Activated T-helper 1 cell treated with anti-CD3 and anti-CD28 coated beads, Interleukin-2, amount 50 U/mL, for 16 hours (primary cell): ENCODE measurements at regions not wholly inside any gene's neighbourhood (a gene's known extent, or its start where the extent isn't known, plus 50 kb on each side); places are given as distances from the start of the nearest gene placed in this dataset.
"Not testable (repeated sequence)": the region's sequence is repeated elsewhere in the genome, so short reads cannot be mapped to it uniquely, and the experiment has no call there.

ENCODE experiments used
- DNase-seq, 2 donors: peaks; one replicate each; pipeline ENCODE4 v3.0.0-alpha.2; 2020; ENCODE audit warnings: low read depth in 1 of 2, low spot score in 1 of 2

GRCh38 chrX:27162496-27162895, 300.6 kb downstream of the PPP4R3C start:
- no peak for DNase-seq

DNA sequence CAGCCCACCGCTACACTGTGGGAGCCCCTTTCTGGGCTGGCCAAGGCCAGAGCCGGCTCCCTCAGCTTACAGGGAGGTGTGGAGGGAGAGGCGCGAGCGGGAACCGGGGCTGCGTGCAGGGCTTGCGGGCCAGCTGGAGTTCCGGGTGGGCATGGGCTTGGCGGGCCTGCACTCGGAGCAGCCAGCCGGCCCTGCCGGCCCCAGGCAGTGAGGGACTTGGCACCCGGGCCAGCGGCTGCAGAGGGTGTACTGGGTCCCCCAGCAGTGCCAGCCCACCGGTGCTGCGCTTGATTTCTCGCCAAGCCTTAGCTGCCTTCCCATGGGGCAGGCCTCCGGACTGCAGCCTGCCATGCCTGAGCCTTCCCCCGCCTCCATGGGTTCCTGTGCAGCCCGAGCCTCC, 306.2 kb downstream of the PPP4R3C start:
- DNase-seq = not testable (repeated sequence)

DNA sequence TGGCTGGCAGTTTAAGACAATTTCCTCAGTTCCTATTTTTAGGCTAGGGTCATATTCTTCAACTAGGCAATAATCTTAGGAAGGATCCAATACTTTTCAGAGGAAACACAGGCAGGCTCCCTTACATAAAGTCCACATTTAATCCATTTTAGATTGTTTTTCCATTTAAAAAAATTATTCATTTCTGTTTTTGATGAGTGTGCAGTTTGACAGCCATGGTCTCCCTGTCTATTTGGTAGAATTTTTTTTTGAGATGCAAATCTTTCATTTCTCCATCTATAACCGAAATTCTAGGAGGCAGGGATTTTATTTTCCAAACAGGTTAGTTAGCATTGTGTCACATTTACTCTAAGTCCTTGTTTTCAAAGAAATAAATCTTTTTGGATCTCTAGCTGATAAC, 326.8 kb downstream of the PPP4R3C start:
- no peak for DNase-seq

DNA sequence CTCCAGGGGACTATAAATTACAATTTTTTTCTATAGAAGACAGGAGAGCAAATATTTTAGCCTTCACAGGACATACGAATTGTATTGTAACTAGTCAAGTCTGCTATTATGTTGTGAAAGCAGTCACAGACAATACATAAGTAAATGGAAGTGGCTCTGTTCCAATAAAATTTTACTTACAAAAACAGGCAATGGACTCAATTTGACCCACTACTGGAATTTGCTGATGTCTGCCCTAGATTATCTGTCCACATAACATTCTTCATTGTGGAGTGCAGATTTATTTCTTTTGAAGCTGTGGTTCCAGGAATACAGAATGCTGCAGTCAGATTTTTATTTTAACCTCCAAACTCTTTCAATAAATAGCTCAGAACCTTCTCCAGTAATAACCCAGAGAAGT, 330.3 kb downstream of the PPP4R3C start:
- no peak for DNase-seq

GRCh38 chrX:27087176-27087575, 376.0 kb downstream of the PPP4R3C start:
- not testable (repeated sequence) for DNase-seq

- DNase-seq = no peak
These were observed 376.9 kb downstream of the PPP4R3C start for GRCh38 chrX:27086237-27086636.

DNA sequence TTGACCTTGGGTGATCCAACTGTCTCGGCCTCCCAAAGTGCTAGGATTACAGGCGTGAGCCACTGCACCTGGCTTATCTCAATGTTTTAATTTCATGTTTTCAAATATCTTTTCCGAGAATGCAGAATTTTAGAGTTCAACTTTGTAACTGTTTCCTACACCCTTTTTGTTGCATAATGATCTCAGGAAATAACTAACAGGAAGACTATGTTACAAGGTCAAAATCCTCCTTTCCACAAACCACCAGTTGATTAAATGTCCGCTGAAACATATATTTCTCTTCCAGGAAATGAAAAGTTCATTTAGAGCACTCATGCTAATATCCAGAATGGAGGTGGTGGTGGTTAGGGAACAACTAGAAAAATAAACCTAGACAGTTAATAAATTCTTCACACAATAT, 377.8 kb downstream of the PPP4R3C start:
- no peak for DNase-seq

DNA sequence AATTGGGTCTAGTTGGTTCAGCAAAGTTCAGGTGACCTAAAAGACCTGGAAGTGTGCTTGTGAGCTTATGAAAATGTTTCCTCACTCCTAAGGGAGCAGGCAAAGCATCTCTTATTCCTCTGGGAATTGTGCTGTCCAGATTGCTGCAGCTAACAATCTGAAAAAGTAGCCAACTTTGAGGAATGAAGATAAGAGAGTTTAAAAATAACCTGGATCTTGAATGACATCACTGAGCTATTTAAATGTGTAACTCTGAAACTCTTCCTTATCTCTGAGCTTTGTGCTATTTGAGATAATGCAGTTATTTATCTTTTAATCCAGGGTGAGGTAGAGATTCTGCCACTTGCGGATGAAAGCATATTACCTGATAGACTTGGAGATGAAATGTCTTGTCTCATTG, 384.8 kb downstream of the PPP4R3C start:
- DNase-seq = no peak

DNA sequence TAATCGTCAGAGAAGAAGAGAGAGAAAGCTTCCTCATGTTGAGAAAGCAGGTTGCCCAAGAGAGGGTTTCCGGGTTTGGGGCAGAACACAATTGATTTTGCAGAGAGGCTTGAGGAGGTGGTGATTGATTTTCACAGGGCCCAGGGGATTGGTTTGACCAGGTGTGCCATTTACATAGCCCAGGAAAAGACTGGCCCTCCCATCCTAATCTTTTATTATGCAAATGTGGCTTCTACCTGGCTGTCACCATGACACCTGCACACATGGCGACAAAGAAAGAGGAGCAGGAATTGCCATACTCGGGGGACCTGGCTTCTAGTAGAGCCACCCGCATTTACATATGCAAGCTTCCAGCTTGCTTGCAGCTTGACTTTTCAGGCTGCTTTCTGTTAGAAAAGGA, 405.3 kb downstream of the PPP4R3C start:
- DNase-seq = no peak

DNA sequence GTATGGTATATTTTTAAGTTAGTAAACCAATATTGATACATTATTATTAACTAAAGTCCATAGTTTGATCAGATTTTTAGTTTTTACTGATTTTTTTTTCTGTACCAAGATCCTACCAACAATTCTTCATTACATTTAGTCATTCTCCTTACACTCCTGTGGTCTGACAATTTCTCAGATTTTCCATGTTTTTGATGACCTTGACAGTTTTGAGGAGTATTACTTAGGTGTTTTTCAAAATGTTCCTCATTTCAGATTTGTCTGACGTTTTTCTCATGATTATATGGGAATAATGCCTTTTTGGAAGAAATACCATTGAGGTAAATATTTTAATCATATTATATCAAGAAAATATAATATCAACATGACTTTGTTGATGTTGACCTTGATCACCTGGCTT, 423.8 kb downstream of the PPP4R3C start:
- no peak for DNase-seq

DNA sequence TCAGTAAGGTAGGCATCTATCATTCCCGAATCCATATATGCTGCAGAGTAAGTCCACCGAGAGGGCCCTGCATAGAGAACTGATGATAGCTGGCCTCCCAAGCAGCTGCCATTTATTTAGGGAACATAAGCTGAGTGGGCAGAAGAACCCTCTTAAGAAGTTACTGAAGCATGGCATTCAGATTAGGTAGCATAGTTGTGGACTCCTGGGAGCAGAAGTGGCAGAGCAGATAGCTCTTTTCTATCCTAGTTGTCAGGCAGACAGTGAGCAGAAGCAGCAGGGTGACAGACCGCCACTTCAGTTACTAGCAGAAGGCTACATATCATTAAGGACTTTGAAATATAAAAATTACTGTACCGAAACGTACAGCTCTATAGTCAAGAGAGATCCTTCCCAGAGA, 454.7 kb downstream of the PPP4R3C start:
- no peak for DNase-seq

GRCh38 chrX:26999634-27000033, 463.5 kb downstream of the PPP4R3C start:
- no peak for DNase-seq

DNA sequence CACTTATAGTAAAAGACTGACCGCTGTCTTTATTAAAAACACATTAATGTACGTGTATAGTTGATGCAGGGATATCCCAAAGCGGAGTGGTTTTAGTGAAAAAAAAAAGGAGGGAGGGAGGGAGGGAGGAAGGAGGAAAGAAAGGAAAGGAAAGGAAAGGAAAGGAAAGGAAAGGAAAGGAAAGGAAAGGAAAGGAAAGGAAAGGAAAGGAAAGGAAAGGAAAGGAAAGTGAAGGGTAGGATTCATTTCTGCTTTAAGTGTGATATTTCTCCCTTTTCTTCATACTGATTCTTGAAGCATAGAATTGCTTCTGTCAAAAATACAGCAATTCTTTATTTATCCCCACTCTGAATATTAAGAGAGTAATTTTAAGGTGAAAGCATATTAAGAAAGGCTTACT, 504.9 kb downstream of the PPP4R3C start:
- no peak for DNase-seq

DNA sequence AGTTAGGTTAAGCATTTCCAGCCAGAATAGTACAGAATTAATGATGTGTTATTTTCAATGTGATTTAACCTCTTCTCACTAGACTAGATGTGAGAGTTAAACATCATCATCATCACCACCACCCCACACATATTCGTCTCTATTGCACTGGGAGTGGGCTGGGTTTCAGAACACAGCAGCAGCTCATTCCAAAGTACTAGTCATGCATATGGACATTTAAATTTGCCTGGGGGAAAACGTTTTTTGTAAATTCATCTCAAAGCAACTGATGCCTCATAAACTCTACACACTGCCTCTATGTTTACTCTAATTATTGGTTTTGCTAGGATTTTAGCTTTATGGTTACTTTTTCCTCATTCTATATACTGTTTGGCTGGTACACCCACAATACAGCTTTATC, 509.1 kb downstream of the PPP4R3C start:
- DNase-seq = no peak

DNA sequence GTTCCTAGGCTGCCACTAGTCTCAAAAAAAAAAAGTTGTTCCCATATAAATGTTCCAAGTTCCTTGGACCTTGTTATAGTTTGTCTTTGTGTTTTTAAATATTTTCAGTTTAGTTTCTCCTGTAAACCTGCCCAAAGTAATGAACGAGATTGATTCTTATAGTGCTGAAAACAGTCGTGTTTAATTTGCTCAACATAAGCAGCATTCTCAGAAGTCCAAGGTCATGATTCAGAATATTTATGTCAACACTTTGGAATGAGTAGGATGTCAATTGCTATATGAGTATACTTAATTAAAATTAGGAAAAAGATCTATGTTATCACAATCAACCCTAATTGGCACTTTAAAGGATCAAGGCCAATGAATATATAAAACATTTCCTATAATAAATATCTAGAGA, 510.9 kb downstream of the PPP4R3C start:
- DNase-seq = no peak

DNA sequence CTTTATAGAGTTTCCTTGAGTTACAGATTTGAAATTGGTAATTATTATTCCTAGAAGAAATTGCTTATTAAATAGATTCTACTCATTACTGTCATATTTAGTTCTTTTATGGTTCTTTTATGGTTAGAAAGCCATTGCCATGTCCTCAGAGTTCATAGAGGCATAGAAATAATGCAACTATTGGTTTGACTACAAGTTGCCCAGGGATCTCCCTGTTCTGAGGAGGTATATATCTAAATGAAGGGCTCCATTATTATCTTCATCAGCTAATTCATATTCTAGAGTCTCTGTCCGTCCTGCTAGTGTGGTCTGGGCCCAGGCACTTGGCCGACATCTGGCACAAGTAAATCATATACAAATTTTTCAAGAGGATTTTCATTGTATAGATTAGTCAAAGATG, 535.7 kb downstream of the PPP4R3C start:
- DNase-seq = no peak

DNA sequence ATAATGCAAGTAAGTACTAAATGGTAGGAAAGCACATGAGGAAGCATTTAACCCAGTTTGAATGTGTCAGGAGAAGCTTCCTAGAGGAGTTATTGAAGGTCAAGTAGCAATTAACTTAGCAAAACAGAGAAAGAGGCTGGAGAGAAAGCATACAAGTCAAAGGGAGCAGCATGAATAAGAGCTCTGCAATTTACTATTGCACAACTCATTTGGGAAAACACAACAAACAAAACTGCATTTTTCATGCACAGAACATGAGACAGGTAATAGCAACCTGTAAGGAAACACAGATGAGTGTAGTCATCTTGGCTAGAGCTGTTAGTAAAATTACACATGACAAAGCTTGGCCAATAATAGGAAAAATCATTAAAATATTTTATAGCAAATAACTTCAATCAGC, 538.1 kb downstream of the PPP4R3C start:
- no peak for DNase-seq

DNA sequence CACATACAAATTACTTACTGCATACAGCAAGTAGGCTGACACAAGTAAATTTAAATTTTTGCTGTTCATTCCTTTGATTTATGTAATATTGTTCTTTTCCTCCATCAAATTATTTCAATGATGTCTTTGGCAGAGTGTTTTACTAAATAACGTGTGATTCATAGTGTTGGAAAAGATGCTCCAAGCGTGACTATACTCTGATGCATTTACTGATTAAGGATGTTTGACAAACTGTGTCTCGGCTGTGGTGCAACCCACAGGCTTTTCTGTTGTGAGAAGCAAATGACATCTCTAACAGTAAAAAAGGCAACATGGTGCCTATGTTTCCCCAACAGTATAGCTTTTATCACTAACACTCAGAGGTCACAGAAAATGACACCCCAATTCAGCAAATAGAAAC, 540.9 kb downstream of the PPP4R3C start:
- DNase-seq = no peak

DNA sequence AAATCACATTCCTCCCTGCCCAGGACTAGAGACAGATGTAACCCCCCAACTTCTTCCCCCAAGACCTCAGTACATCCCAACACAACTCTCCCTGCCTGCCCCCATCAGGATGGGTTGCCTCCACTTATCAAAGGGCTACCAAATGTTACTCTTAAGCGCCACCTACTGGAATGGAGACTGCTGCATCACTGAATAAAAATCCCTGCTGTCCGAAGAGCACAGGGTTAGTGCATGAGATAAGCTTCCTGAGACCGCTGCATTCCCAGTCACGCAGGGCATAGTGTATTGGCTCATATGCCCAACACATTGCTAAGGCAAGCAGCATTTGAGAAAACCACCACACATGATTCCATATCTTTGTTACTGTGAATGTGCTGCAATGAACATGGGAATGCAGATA, 544.5 kb downstream of the PPP4R3C start:
- DNase-seq = no peak

DNA sequence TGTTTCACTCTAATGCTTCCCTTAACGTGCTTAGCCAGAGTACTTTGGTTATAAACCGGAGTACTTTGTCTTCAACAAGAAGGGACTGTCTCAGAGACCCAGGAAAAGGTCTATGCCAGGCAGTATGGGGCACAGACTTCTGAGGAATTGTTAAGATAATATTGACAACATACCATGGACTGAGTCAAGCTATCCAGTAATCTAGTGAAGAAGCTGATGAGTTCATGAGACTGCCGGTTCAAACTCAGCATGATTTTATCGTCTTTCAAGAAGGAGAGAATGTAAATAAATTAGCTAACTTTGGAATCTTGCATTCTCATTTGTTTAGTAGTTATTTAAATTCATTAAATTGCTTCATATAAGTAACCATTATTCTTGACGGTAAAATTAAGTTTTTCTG, 546.1 kb downstream of the PPP4R3C start:
- DNase-seq = no peak

DNA sequence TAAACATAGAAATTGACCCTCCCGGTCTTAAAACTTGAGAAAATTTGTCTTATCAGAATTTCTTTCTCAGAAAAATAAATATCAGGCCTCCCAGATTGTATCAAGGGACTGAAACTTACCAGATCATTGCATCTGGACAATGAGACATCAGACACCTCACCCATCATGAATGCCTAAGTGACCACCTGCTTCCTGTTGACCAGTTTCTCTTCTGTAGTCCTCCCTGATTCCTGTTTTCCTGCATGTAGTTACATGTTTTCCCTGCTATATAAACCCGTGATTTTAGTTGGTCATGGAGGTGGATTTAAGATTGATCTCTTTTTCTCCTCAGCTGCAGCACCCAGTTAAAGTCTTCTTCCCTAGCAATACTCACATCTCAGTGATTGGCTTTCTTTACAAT, 548.1 kb downstream of the PPP4R3C start:
- DNase-seq = no peak

GRCh38 chrX:26914232-26914631, 548.9 kb downstream of the PPP4R3C start:
- DNase-seq = no peak

DNA sequence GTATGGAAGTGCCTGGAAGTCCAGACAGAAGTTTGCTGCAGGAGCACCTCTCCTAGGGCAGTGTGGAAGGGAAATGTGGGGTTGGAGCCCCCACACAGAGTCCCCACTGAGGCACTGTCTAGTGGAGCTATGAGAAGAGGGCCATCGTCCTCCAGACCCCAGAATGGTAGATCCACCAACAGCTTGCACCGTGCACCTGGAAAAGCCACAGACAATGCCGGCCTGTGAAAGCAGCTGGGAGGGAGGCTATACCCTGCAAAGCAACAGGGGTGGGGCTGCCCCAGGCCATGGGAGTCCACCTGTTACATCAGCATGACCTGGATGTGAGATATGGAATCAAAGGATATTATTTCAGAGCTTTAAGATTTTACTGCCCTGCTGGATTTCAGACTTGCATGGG, 551.4 kb downstream of the PPP4R3C start:
- DNase-seq = not testable (repeated sequence)

- DNase-seq = no peak
These were observed 553.4 kb downstream of the PPP4R3C start for GRCh38 chrX:26909728-26910127.
